IPS-15b (cell line): ENCODE measurements at regions not wholly inside any gene's neighbourhood (a gene's known extent, or its start where the extent isn't known, plus 50 kb on each side); places are given as distances from the start of the nearest gene placed in this dataset.
A peak's percentile ranks its signal among the peaks of the same experiment; 100 is the strongest.
"Not testable (repeated sequence)": the region's sequence is repeated elsewhere in the genome, so short reads cannot be mapped to it uniquely, and the experiment has no call there.

Experiments
- H3K27me3 ChIP-seq: one replicate; pipeline ENCODE4 v1.6.1; 2013; ENCODE audit warnings: low read length; ENCODE audit not compliant: control insufficient read depth, insufficient read depth
- H3K36me3 ChIP-seq: one replicate; pipeline ENCODE4 v1.6.1; 2013; ENCODE audit warnings: low read length; ENCODE audit not compliant: control insufficient read depth, insufficient read depth
- H3K4me1 ChIP-seq: one replicate; pipeline ENCODE4 v1.6.1; 2013; ENCODE audit warnings: mild to moderate bottlenecking, low read length; ENCODE audit not compliant: control insufficient read depth, insufficient read depth
- H3K4me3 ChIP-seq: one replicate; pipeline ENCODE4 v1.5.1; 2013; ENCODE audit warnings: low read depth, low read length
- H3K9ac ChIP-seq: one replicate; pipeline ENCODE4 v1.6.1; 2013; ENCODE audit warnings: low read depth, mild to moderate bottlenecking, low read length
- H3K9me3 ChIP-seq: one replicate; pipeline ENCODE4 v1.6.1; 2013; ENCODE audit warnings: mild to moderate bottlenecking, low read length; ENCODE audit not compliant: control insufficient read depth, insufficient read depth

DNA sequence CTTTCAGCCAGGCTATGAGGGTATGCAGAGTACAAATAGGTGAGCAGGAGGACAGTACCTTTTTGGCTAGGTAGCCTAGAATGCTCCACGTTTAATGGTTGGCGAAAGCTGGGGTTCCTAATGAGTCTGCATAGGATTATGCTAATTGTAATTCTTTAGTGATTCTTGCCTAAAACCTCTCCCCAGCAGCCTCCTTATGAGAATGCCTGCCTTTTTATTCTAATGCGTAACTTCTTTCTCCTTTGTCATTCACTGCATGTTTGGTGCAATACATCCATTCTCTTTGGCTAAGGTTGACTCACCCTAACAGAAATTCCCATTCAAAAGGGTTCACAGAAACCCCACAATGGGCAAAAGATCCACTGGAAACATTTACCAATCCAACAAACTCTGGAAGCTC is 752.2 kb downstream of the FSCB start:
- no peak overlapping the region for H3K4me3 ChIP-seq
- H3K27me3 ChIP-seq: no peaks in the 10 kb centered on the region
- no peak overlapping the region for H3K9ac ChIP-seq

DNA sequence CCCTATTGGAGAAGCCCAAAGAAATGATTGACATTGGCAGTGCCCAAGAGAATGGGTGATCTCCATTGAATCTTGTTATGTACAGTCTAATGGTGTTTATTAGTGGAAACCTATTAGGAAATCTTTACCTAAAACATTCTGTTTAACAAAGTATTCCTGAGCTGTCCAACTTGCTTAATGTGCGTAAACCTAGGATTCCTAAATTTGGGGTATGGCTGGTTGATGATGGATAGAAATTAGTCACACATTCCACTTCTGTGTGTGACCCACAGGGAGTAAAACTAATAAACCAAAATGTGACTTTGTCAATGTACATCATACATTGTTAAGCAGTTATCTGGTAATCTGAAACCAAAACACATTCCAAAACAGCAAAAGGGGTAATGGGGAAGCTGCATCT is 761.3 kb downstream of the FSCB start:
- H3K27me3 ChIP-seq: no peaks in the 10 kb centered on the region
- no peak overlapping the region for H3K9ac ChIP-seq
- H3K9me3 ChIP-seq: no peaks in the 10 kb centered on the region
- H3K4me1 ChIP-seq: no peaks in the 10 kb centered on the region
- H3K4me3 ChIP-seq: no peak overlapping the region
- no peaks in the 10 kb centered on the region for H3K36me3 ChIP-seq

More for the DNA sequence above, 752.2 kb downstream of the FSCB start:
- peaks cover 11% of the 10 kb centered on the region for H3K4me1 ChIP-seq
- no peaks in the 10 kb centered on the region for H3K36me3 ChIP-seq
- H3K9me3 ChIP-seq: no peaks in the 10 kb centered on the region

DNA sequence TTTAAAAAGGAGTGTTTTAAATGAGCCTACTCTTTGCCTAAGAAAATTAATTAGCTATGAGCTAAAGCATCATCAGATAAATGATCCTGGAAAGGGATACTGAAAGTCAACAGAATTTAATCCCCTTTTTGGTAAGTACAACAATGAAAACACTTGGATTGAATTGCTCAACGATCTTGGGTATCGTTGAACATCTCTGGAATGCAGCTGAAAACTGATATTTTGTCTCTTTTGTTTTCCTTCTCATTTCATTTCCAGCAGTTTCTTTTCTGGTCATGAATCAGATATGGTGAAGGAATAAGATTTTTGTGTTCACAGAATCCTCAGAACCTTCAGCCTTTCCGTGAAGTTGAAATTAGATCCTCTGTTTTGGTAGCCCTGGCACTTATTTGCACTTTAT is 771.2 kb downstream of the FSCB start:
- no peak overlapping the region for H3K9ac ChIP-seq

DNA sequence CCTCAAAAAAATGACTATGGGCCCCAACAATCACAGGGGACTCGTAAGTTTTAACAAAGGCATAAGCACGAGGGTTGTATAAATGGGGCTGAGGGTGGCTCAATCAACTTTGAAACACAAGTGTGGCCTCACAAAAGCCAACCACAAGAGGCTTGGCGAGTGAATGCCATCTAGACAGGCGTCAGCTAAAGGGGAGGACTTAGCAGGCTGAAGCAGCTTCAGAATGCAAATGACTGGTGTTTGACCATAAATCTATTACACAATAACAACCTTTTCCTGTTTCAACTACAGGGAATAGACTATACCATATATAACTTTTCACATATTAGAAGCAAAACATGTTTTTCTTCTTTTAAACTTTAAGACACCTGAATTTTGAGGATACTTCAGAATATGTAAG is 777.9 kb downstream of the FSCB start:
- Histone ChIP-seq H3K36me3 (no peaks in the 10 kb centered on the region), H3K9me3 (no peaks in the 10 kb centered on the region), H3K4me1 (no peaks in the 10 kb centered on the region), H3K9ac (no peak overlapping the region), H3K27me3 (no peaks in the 10 kb centered on the region), H3K4me3 (no peak overlapping the region)

More for the DNA sequence above, 771.2 kb downstream of the FSCB start:
- no peaks in the 10 kb centered on the region for H3K36me3 ChIP-seq
- no peak overlapping the region for H3K4me3 ChIP-seq
- no peaks in the 10 kb centered on the region for H3K27me3 ChIP-seq
- H3K4me1 ChIP-seq: no peaks in the 10 kb centered on the region
- H3K9me3 ChIP-seq: no peaks in the 10 kb centered on the region

DNA sequence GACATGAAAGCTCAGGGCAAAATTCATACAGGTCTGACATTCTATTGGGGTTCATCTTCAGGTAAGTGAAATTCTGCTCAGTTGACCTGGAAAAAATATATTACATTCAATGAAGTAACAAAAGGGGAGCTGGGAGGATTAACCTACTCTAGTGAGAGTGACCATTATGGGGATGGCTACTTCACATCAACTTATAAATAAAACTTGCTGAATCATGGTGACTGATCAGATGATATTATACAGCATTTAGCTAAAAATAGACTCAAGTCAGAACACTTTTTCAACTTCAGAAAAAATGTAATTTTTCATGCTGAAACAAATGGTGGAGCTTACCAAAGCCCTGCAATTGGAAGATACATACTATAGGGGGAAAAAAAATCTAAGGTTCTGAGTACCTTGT is 800.2 kb downstream of the FSCB start:
- Histone ChIP-seq H3K4me1 (no peaks in the 10 kb centered on the region), H3K27me3 (no peaks in the 10 kb centered on the region), H3K9ac (no peak overlapping the region), H3K4me3 (no peak overlapping the region), H3K36me3 (no peaks in the 10 kb centered on the region), H3K9me3 (no peaks in the 10 kb centered on the region)

DNA sequence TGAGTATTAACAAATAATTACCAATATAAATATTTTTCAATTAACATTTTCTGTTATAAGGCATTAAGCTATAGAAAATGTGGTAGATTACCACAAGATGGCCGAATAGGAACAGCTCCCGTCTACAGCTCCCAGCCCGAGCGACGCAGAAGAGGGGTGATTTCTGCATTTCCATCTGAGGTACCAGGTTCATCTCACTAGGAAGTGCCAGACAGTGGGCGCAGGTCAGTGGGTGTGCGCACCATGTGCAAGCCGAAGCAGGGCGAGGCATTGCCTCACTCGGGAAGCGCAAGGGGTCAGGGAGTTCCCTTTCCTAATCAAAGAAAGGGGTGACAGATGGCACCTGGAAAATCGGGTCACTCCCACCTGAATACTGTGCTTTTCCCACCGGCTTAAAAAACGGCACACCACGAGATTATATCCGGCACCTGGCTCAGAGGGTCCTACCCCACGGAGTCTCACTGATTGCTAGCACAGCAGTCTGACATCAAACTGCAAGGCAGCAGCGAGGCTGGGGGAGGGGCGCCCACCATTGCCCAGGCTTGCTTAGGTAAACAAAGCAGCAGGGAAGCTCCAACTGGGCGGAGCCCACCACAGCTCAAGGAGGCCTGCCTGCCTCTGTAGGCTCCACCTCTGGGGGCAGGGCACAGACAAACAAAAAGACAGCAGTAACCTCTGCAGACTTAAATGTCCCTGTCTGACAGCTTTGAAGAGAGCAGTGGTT is 808.4 kb downstream of the FSCB start:
- H3K4me3 ChIP-seq: peak overlapping the region; percentile 39
- H3K9ac ChIP-seq: not testable (repeated sequence)

DNA sequence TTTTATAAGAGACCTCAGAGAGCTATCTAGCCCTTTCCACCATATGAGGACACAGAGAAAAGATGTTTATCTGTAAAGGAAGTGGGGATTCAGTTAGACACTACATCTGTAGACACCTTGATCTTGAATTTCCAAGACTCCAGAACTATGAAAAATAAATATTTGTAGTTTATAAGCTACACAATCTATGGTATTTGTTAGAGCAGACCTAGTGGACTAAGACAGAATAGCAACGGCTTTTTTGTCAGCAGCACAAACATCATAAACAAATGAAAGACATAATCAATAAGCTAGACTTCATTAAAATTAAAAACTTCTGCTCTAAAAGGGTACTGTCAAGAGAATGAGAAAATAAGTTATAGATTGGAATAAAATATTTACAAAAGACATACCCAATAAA is 810.1 kb downstream of the FSCB start:
- no peak overlapping the region for H3K9ac ChIP-seq
- no peaks in the 10 kb centered on the region for H3K9me3 ChIP-seq
- H3K27me3 ChIP-seq: no peaks in the 10 kb centered on the region
- no peak overlapping the region for H3K4me3 ChIP-seq
- H3K36me3 ChIP-seq: no peaks in the 10 kb centered on the region
- H3K4me1 ChIP-seq: no peaks in the 10 kb centered on the region

More for the DNA sequence above, 808.4 kb downstream of the FSCB start:
- not testable (repeated sequence) for H3K4me1 ChIP-seq, H3K27me3 ChIP-seq, H3K9me3 ChIP-seq, H3K36me3 ChIP-seq

DNA sequence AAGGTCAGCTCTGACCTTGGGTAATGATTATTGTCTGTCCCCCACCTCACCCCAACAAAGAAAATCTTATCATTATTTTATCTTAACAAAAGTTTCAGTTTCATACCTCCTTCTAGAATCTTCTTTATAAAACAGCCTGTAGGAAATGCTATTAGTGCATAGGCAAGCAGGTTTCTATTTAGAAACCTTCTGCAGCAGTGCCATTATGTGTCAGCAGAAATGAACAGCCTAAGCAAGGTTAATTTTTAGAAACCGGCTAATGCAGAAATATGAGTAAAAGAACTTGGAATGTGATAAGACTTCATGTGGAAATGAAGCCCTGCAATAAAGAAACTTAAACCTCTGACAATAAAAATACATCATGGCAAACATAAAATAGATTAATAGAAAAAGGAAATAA is 814.4 kb downstream of the FSCB start:
- Histone ChIP-seq H3K9ac (no peak overlapping the region), H3K36me3 (no peaks in the 10 kb centered on the region), H3K9me3 (no peaks in the 10 kb centered on the region), H3K27me3 (no peaks in the 10 kb centered on the region), H3K4me1 (no peaks in the 10 kb centered on the region), H3K4me3 (no peak overlapping the region)

DNA sequence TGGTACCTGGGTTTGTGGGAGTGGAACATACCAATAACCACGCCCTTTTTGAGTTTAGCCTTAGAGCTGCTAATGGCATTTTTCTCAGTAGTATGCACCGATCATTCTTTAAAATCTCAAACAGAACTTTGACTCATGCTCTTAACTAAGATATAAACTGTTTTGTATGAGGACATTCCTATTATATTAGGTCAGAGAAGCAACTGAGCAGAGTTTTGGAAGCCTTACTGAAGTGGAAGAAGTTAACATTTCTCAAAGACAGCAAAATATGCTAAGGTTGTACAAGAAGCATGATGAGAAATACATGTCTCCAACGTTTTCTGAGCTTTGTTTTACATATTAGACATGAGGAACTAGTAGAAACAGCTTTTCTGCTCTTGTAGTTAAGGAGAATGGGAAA is 819.2 kb downstream of the FSCB start:
- Histone ChIP-seq H3K36me3 (no peaks in the 10 kb centered on the region), H3K9me3 (no peaks in the 10 kb centered on the region), H3K4me1 (no peaks in the 10 kb centered on the region), H3K27me3 (no peaks in the 10 kb centered on the region), H3K9ac (no peak overlapping the region), H3K4me3 (no peak overlapping the region)

DNA sequence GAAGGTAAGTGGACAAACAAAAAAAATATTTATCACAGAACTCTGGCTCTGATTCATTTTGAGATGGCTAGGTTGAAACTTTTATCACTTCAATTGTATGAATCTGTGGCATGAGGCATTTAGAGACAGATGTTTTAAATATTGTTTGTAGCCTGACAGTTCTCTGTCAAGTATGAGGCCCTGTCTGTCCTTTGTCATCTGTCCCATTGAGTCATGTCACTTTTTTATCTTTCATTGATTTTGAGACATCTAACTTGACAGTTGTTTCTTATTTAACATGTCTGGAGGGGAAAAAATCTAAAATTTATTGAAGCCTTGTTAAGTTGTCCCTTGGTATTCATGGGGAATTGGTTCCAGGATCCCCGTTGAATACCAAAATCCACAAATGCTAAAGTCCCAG is 829.5 kb downstream of the FSCB start:
- Histone ChIP-seq H3K36me3 (no peaks in the 10 kb centered on the region), H3K27me3 (no peaks in the 10 kb centered on the region), H3K4me1 (no peaks in the 10 kb centered on the region), H3K9ac (no peak overlapping the region), H3K4me3 (no peak overlapping the region), H3K9me3 (no peaks in the 10 kb centered on the region)

DNA sequence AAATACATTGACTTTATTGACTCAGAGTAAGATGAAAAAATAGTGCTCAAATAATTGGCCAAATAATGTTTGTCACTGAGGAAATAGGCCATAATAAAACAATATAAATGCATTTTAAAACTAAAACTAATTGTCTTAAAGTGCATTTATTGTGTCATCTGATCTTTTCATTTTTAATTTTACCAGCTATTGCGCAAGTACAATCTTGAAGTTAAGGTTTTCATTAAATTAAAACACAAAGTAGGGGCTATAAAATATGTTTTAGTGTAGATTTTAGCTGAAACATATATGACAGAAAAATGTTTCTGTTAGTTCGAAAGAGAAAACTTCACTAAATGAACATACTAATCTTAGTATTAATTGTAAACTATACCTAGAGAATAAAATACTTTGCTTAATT is 832.8 kb downstream of the FSCB start:
- H3K9me3 ChIP-seq: no peaks in the 10 kb centered on the region
- no peak overlapping the region for H3K4me3 ChIP-seq
- no peak overlapping the region for H3K9ac ChIP-seq
- H3K27me3 ChIP-seq: no peaks in the 10 kb centered on the region
- H3K36me3 ChIP-seq: no peaks in the 10 kb centered on the region
- no peaks in the 10 kb centered on the region for H3K4me1 ChIP-seq

DNA sequence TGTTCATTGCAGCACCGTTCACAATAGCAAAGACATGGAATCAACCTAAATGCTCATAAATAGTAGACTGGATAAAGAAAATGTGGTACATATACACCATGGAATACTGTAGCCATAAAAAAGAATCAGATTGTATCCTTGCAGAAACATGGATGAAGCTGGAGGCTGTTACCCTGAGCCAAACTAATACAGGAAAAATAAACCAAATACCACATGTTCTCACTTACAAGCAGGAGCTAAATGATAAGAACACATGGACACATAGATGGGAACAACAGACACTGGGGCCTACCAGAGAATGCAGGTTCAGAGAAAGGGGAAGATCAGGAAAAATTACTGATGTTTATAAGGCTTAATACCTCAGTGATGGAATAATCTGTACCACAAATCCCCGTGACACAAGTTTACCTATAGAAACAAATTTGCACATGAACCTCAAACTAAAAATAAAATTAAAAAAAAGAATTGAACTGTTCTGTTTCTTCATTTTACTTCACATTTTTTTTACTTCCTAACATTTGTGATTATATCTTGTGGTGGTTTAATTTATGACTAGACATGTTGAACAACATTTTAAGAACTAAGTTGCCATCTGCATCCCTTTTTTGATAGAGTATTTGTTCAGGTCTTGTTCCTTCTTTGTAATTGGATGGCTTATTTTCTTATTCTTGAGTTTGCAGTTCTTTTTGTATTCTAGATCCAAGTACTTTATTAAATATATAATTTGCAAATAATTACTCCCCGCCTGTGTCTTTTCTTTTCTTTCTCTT is 835.2 kb downstream of the FSCB start:
- Histone ChIP-seq H3K9ac (no peak overlapping the region), H3K4me3 (no peak overlapping the region)

More for the DNA sequence above, 835.2 kb downstream of the FSCB start:
- H3K27me3 ChIP-seq: no peaks in the 10 kb centered on the region
- H3K9me3 ChIP-seq: no peaks in the 10 kb centered on the region
- no peaks in the 10 kb centered on the region for H3K36me3 ChIP-seq
- H3K4me1 ChIP-seq: no peaks in the 10 kb centered on the region
